Spinal cord (tissue), 9 donors: ENCODE measurements at regions not wholly inside any gene's neighbourhood (a gene's known extent, or its start where the extent isn't known, plus 50 kb on each side); places are given as distances from the start of the nearest gene placed in this dataset.

ENCODE experiments used
- DNase-seq, 6 donors: peaks; one replicate each; pipeline versions ENCODE4 v3.0.0 to v3.0.0-alpha.2; 2013 to 2015; ENCODE audit warnings: low spot score in 6 of 6, low read depth in 4 of 6
- H3K27ac ChIP-seq: one replicate; pipeline ENCODE4 v1.5.1; 2013; ENCODE audit warnings: low read depth, low read length, control low read depth
- H3K27me3 ChIP-seq: one replicate; pipeline ENCODE4 v1.6.1; 2013; ENCODE audit warnings: low read length; ENCODE audit not compliant: control insufficient read depth, insufficient read depth
- H3K36me3 ChIP-seq: one replicate; pipeline ENCODE4 v1.6.1; 2013; ENCODE audit warnings: low read length; ENCODE audit not compliant: control insufficient read depth, insufficient read depth
- H3K4me1 ChIP-seq: one replicate; pipeline ENCODE4 v1.6.1; 2013; ENCODE audit warnings: low read length; ENCODE audit not compliant: control insufficient read depth, insufficient read depth
- H3K4me3 ChIP-seq: one replicate; pipeline ENCODE4 v1.5.1; 2013; ENCODE audit warnings: low read depth, low read length, control low read depth
- H3K9me3 ChIP-seq: one replicate; pipeline ENCODE4 v1.6.1; 2013; ENCODE audit warnings: low read length; ENCODE audit not compliant: control insufficient read depth, insufficient read depth
- WGBS: methylation state at CpG from one replicate; pipeline ENCODE4 v1.1.5; 2013; ENCODE audit warnings: missing lambda C conversion rate; ENCODE audit not compliant: insufficient coverage; 5-methylcytosine and 5-hydroxymethylcytosine counted together
- donor health status: healthy.

GRCh38 chr5:163757344-163757743 lies 251.9 kb downstream of the MAT2B start:
- Histone ChIP-seq H3K4me3 (no peak overlapping the region), H3K27ac (no peak overlapping the region), H3K27me3 (no peaks in the 10 kb centered on the region), H3K36me3 (no peaks in the 10 kb centered on the region), H3K9me3 (no peaks in the 10 kb centered on the region), H3K4me1 (no peaks in the 10 kb centered on the region)
- 86% methylated on average over 3 of the region's 5 CpGs for WGBS
- no peak for DNase-seq

GRCh38 chr5:163758283-163758711 lies 252.9 kb downstream of the MAT2B start:
- DNase-seq, result no peak
- 42% methylated on average over 2 of the region's 2 CpGs for WGBS

GRCh38 chr5:163759000-163759704 lies 253.7 kb downstream of the MAT2B start:
- 40% methylated on average over 1 of the region's 4 CpGs for WGBS
- DNase-seq, result peak in 1 of 6 donors; percentile 33
- H3K4me3 ChIP-seq, result no peak overlapping the region
- H3K27me3 ChIP-seq, result no peaks in the 10 kb centered on the region
- no peaks in the 10 kb centered on the region for H3K36me3 ChIP-seq
- H3K4me1 ChIP-seq, result no peaks in the 10 kb centered on the region
- H3K27ac ChIP-seq, result no peak overlapping the region
- H3K9me3 ChIP-seq, result no peaks in the 10 kb centered on the region

More at GRCh38 chr5:163758283-163758711, 252.9 kb downstream of the MAT2B start:
- Histone ChIP-seq H3K4me3 (no peak overlapping the region), H3K36me3 (no peaks in the 10 kb centered on the region), H3K9me3 (no peaks in the 10 kb centered on the region), H3K4me1 (no peaks in the 10 kb centered on the region), H3K27ac (no peak overlapping the region), H3K27me3 (no peaks in the 10 kb centered on the region)

- no CpG with 5 or more reads among the region's 3 CpGs for WGBS
- Histone ChIP-seq H3K9me3 (no peaks in the 10 kb centered on the region), H3K27ac (no peak overlapping the region), H3K4me3 (no peak overlapping the region), H3K4me1 (no peaks in the 10 kb centered on the region), H3K27me3 (no peaks in the 10 kb centered on the region), H3K36me3 (no peaks in the 10 kb centered on the region)
- no peak for DNase-seq
Observed at GRCh38 chr5:163760498-163760897, 255.1 kb downstream of the MAT2B start.

GRCh38 chr5:163766936-163767670 lies 261.7 kb downstream of the MAT2B start:
- Histone ChIP-seq H3K4me3 (no peak overlapping the region), H3K4me1 (no peaks in the 10 kb centered on the region), H3K9me3 (no peaks in the 10 kb centered on the region), H3K36me3 (no peaks in the 10 kb centered on the region), H3K27ac (no peak overlapping the region), H3K27me3 (no peaks in the 10 kb centered on the region)
- peak in 1 of 6 donors; percentile 29 for DNase-seq
- 81% methylated on average over 6 of the region's 8 CpGs for WGBS

- 60% methylated on average over 1 of the region's 2 CpGs for WGBS
- no peaks in the 10 kb centered on the region for H3K4me1 ChIP-seq
- DNase-seq, result no peak
- H3K9me3 ChIP-seq, result no peaks in the 10 kb centered on the region
- no peak overlapping the region for H3K27ac ChIP-seq
- no peaks in the 10 kb centered on the region for H3K27me3 ChIP-seq
- no peak overlapping the region for H3K4me3 ChIP-seq
- H3K36me3 ChIP-seq, result no peaks in the 10 kb centered on the region
Observed at GRCh38 chr5:163770625-163771024, 265.2 kb downstream of the MAT2B start.

GRCh38 chr5:163772241-163772640 lies 266.8 kb downstream of the MAT2B start:
- no peak overlapping the region for H3K4me3 ChIP-seq
- no peaks in the 10 kb centered on the region for H3K9me3 ChIP-seq
- H3K27me3 ChIP-seq, result no peaks in the 10 kb centered on the region
- DNase-seq, result no peak
- no peak overlapping the region for H3K27ac ChIP-seq
- H3K4me1 ChIP-seq, result no peaks in the 10 kb centered on the region
- WGBS, result no CpG with 5 or more reads among the region's 1 CpG
- no peaks in the 10 kb centered on the region for H3K36me3 ChIP-seq

- H3K4me3 ChIP-seq, result no peak overlapping the region
- no peaks in the 10 kb centered on the region for H3K27me3 ChIP-seq
- H3K27ac ChIP-seq, result no peak overlapping the region
- no peaks in the 10 kb centered on the region for H3K9me3 ChIP-seq
- no peaks in the 10 kb centered on the region for H3K4me1 ChIP-seq
- no peaks in the 10 kb centered on the region for H3K36me3 ChIP-seq
- peak in 1 of 6 donors; percentile 34 for DNase-seq
- WGBS, result no CpG with 5 or more reads among the region's 2 CpGs
Observed at GRCh38 chr5:163772644-163773043, 267.2 kb downstream of the MAT2B start.

- no peaks in the 10 kb centered on the region for H3K36me3 ChIP-seq
- no peak overlapping the region for H3K27ac ChIP-seq
- DNase-seq, result no peak
- no peaks in the 10 kb centered on the region for H3K4me1 ChIP-seq
- 94% methylated on average over 4 of the region's 6 CpGs for WGBS
- H3K27me3 ChIP-seq, result no peaks in the 10 kb centered on the region
- no peak overlapping the region for H3K4me3 ChIP-seq
- H3K9me3 ChIP-seq, result no peaks in the 10 kb centered on the region
Observed at GRCh38 chr5:163773226-163773625, 267.8 kb downstream of the MAT2B start.

- H3K9me3 ChIP-seq, result no peaks in the 10 kb centered on the region
- H3K27me3 ChIP-seq, result no peaks in the 10 kb centered on the region
- DNase-seq, result no peak
- WGBS, result 58% methylated on average over 1 of the region's 3 CpGs
- H3K4me3 ChIP-seq, result no peak overlapping the region
- no peak overlapping the region for H3K27ac ChIP-seq
- H3K36me3 ChIP-seq, result no peaks in the 10 kb centered on the region
- no peaks in the 10 kb centered on the region for H3K4me1 ChIP-seq
Observed at GRCh38 chr5:163789870-163790269, 284.5 kb downstream of the MAT2B start.
